Stimulated activated CD4-positive, alpha-beta T cell treated with anti-CD3 and anti-CD28 coated beads, Interleukin-15, amount 100 ng/mL, for 1 hour (primary cell): ENCODE measurements at regions not wholly inside any gene's neighbourhood (a gene's known extent, or its start where the extent isn't known, plus 50 kb on each side); places are given as distances from the start of the nearest gene placed in this dataset.
"Not testable (repeated sequence)": the region's sequence is repeated elsewhere in the genome, so short reads cannot be mapped to it uniquely, and the experiment has no call there.

Source experiments
- DNase-seq, 2 donors: peaks; one replicate each; pipeline ENCODE4 v3.0.0-alpha.2; 2020; ENCODE audit warnings: low read depth in 1 of 2, low spot score in 1 of 2

DNA sequence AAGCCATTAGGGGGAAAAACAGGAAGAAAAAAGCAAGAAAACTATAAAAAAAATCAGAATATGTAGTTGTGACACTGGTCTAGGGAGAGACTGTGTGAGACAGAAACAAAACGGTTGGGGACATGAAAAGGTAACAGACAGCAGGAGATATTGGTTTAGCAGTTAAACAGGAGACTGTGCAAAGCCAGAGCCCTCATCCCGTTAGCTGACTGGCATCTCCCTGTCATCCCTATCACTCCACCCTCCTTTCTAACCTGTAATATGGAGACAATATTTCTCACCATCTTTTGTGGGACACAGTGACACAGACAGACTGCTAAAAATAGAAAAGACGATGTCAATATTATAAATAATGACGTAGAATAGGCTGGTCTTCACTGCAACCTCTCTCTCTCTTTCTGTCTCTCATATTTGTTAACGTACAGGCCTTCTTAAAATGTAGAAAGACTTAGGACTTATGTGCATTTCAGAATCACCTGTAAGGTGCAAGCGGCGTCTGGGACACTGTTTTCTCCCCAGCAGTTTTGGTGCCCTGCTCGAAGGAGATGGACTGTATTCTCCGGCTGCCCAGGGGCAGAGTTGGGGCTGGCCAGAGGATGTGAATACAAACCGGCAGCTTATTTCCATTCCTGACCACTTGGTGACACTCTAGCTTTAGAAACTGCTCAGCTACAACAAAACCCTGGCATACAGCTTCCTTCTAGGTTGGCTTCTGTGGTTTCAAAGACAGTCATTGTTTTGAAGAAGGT lies 190.6 kb downstream of the MAT2B start:
- DNase-seq = no peak

DNA sequence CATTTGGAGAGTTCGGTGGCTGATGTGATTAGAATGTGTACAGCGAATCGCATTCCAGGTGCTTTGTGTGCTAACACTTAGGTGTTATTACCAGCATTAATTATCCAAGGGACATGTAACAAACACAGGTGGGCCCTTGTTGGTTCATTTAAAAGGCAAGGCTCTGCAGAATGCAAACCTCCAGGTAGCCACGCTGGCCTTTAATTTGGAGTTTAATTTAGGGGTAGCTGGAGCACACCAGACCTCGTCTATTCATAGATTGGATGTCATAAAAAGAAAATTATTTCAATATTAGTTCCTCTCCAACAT lies 191.1 kb downstream of the MAT2B start:
- DNase-seq = no peak

DNA sequence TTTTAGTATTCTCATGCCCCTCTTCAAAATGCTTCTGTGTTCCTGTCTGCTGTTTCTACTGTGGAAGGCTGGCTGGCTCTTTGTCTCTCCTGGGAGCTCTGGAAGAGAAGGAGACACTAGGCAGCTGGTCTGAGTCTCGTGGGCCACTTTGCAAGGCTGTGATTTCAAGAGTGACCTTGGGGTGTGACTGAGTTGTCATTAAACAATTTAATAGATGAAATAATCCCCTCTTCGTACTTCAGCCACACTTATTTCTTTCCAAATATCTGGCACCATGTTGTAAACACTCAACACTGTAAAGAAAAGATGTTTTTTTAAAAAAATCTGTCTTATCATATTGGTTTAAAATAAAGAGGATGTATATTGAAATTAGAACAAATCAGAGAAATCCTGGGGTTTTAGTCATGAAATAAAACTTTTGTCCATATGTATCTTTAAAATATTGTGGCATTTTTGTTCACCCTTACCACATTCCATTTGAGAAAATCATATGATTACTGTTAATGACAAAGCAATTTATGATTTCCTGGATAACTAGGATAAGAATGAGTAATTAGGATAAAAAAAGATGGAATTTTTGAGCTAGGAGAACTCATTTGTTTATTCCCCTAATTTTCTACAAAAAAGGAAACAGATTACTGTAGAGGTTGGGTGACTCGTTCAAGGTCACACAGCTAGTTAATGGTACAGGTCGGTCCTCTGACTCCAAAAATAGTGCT lies 200.8 kb downstream of the MAT2B start:
- DNase-seq = no peak

DNA sequence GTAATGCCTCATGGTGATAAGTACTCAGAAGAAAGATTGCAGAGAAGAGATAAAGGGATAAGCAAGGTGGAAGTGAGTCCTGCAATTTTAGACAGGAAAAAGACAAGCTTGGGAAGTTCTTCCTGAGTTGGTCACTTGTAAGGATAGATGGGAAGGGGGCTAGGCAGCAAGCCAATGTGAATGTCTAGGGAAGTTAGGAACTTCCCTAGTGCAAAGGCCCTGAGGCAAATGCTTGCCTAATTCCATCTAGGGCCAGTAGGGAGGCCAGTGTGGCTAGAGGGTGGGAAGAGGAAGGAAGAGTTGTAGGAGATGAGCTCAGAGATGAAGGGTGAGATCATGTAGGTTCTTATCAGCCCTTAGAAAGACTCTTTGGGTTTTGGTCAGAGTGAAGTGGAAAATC lies 206.6 kb downstream of the MAT2B start:
- no peak for DNase-seq

DNA sequence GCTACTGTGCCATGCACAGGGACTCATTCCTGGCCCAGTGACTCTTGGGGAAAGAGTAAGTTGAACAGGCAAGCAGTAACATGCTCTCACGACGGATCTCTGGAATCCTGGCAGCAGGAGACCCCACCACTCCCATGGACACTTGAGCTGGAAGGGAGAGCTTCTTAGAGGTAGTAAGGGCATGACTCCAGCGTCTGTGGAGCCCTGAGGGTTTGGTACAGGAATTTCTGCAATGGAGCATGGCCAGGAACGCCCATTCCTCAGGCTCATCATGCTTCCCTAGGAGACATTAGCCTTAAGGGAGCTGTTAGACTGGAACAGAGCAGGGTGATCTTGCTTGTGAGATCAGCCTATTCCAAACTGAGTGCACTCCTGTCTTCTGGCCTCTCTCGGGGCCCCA lies 212.9 kb downstream of the MAT2B start:
- DNase-seq = no peak

DNA sequence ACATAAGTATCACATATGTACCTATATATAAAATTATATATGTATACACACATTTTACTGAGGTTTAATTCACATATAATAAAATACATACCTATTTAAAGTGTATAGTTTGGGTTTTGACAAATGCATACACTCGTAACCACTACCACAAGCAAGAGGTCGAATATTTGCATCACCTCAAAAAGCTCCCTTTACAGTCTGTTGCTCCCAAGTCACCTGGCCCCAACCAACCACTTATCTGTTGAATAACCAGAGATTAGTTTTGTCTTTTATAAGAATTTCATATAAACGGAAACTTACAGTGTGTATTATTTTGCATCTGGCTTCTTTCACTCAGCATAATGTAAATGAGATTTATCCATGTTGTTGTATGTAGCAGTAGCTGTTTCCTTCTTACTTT lies 218.9 kb downstream of the MAT2B start:
- no peak for DNase-seq

DNA sequence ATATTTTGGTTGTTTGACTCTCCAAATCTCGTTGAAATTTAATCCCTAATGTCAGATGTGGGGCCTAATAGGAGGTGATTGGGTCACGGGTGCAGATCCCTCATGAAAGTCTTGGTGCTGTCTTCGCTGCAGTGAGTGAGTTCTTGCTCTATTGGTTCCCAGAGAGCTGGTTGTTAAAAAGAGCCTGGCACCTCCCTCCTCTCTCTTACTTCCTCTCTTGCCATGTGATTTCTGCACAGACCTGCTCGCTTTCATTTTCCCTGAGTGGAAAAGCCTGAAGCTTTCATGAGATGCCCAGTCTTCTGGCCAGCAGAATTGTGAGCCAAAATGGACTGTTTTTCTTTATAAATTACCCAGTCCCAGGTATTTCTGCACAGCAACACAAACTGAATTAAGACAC lies 221.6 kb downstream of the MAT2B start:
- no peak for DNase-seq

DNA sequence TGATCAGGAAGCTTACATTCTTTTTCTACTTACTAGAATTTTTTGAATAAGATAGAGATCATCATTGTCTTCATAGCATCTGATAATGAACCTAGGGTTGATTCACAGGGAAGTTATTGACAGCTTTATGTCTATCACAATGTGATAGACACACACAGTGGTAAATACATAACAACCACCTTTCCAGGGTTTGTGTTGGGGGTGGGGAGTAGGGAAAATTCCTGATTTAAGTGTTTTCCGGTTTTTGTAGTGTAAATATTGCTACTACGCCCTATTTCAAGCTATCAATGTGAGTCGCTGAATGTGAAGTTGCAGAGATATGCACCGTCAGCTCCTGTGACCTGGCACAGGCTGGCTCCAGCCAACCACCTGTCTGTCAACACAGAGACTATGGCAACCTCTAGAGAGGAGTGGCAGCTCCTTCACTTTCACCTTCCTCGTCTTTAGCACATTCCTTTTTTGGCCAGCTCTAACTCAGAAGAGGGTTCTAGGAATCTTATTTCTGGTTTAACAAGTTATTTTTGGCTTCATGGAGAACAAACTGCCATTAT lies 224.9 kb downstream of the MAT2B start:
- no peak for DNase-seq

DNA sequence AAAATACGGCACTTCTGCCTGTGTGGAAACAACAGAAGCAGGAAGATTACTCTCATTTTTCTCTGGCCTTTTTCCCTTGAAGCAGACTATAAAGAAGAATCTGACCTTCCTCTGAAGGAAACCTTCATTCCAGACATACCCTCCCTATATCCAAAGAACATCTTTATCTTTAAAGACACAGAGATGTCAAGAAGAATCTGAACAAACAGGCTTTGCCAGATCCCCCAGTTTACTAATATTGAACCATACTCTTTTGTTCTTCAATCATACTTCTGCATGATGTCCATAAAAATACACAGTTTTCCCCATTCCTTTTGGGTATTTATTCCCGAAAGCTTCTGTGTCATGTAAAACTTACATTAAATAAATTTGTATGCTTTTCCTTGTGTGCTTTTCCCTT lies 225.8 kb downstream of the MAT2B start:
- DNase-seq = no peak

DNA sequence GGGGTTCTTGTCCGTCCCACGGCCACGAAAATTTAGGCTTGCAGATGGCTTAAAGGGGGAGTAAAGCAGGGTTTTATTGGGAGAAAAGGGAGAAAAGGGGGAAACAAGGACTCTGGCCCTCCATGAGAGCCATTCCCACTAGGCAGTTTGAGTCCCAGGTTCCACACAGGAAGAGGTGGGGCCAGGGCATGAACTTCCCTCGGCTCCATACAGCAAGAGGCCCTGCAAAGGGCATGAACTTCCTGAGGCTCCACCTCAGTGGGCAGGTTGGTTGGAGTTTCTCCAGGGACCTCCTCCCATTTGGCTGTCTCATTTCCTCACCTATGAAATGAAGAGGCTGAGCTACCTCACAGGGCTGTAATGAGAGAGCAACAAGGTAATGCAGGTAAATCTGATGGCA lies 229.7 kb downstream of the MAT2B start:
- no peak for DNase-seq

DNA sequence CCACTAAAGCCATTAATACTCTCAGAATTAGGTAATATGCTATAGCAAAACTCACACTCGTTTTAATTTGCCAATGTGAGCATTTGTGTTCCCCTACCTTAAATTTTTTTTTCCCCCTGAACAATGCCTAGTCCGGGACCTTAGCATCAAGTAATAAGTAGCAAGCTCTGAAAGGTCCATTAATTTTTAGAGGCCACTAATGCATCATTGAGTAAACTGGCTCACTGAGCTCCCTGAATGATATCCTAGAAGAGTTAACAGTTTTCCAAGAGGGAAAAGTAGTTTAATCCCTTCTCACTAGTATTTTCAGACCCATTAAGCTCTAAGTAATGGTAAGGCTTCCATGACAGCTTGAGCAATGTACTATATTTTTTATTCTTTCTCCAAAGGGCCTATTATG lies 242.2 kb downstream of the MAT2B start:
- no peak for DNase-seq

DNA sequence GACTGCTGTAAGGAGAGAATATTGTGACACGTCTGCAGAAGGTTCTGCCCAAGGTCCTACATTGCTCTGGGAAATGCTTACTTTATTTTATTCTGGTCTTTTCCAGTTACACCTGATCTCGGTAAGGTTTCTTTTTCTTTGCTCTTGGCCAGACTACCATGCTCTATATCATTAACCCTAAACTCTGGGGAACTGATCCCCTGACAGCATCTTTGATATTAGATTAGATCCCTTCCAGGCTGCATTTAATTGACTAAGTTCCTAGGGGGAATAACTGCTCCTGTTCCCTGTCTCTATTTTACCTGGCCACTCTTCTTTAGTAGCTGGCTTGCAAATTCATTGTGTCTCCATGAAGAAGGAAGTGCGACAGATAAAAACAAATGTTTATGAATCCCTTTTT lies 243.5 kb downstream of the MAT2B start:
- DNase-seq = no peak

DNA sequence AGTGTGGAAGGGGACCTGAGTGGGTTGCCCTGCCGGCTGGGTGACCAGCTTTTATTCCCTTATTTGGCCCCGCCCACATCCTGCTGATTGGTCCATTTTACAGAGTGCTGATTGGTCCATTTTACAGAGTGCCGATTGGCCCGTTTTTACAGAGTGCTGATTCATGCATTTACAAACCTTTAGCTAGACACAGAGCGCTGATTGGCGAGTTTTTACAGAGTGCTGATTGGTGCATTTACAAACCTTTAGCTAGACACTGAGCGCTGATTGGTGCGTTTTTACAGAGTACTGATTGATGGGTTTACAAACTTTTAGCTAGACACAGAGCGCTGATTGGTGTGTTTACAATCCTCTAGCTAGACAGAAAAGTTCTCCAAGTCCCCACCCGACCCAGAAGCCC lies 245.0 kb downstream of the MAT2B start:
- DNase-seq = not testable (repeated sequence)

DNA sequence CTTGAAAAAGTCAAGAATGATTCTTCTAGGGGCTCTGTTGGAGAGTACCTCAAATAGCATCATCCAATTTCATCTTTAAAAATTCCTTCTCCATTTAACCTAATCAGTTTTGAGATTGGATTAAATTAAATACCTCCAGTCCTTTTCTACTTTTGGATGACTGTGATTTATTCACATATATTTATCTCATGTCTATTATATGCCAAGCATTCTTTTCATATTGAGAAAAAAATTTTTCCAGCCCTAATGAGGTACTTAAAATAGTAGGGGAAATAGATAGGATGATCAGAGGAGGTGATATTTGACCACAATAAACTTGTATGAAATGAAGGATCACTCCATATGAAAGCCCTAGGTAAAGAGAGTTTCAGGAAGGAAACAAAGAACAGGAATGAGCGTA lies 250.1 kb downstream of the MAT2B start:
- no peak for DNase-seq

DNA sequence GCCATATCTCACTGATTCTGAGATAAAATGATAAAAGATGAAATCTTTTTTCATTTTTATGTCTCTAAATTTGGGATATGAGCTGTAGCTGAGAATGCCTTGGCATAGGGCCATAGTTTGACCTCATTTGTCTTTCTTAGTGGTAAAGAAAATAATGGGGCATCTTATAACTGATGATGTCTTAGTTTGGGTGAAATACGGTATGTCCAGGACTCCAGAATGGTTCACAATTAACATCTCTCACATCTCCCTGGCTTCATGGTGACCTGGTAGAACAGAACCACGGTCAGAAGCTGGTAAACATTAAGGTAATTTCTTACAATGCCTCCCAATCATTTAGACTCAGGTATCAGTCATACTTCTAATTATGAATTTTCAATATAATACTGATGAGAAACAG lies 250.8 kb downstream of the MAT2B start:
- DNase-seq = no peak

DNA sequence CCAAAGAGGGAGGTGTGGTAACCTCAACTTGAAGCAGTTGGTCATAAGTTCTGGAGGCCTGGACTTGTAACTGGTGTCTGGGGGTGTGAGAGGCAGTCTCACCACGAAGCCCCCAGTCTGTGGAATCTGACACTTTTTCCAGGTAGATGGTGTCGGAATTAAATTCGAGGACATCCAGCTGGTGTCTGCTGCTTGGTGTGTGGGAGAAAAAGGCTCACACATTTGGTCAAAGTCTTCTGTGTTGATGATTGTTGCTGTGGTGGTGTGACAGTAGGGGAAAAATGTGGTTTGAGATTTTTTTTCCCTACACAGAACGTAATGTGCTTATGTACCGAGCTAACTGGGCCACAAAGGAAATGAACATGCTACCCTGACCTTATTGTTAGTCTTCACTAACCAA lies 251.9 kb downstream of the MAT2B start:
- DNase-seq = no peak

DNA sequence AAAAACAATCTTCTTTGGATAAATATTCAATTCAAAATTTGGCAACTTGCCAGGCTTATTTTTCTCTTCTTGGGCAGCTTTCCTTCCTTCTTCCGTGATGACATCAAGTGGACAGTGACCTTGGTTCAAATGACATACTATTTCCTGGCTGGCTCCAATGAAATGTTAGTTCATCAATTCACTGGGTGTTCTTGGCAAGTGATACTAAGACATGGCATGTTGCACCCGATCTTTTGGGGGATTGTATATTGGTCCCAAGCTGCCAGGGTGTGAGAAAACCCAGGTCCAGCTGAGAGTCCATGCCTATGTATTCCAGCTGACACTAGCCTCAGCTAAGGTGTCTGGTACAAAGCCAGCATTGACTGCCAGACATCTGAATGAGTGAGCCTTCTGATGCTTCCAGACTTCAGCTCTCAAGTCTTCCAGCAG lies 252.9 kb downstream of the MAT2B start:
- no peak for DNase-seq

DNA sequence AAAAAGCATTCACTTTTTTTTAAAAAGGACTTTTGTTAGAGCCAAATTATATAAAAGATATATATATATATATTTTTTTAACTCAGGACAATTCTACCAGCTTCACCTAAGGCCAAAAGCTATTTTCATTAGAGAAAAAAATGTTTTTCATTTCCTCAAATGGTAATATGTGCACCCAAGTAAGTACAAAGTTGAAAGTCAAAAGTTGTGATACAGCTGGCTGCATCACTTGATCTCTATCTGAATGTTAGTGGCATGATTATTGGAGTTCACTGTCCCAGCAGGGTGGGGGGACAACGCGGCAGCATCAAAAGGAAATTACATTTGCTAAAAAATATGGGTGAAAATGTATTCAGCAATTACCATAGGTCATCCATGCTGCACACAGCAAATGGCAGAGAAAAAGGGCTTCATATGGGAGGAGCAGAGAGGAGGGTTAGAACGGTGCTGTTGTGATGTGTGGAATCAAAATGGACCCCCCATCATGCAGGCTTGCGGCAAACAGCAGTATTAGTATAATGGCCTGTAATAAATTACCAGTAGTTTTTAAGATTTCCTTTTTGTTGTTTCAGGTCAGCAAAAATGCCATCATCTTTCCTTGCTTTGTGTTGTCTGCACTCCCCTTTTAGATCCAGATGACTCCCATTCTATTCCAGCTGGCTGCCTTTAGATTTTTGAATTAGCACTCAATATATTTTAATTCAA lies 253.7 kb downstream of the MAT2B start:
- no peak for DNase-seq

DNA sequence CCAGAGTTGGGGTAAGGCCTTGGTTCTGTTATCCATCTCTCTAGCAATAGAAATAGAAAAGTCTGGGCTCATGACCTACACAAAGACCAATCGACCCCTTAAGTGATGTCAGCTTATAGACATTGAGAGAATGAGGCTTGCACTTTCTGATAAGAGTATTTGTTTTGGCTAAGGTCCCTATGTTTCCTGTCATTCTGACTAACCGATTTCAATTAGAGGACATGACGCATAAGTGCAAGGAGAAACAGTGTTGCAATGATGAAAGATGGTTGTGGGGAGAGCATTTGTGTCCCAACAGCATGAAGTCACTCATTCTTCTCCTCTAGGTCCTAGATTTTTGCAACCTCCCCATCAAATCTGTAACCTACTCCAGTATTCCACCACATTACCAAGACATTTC lies 255.1 kb downstream of the MAT2B start:
- no peak for DNase-seq

DNA sequence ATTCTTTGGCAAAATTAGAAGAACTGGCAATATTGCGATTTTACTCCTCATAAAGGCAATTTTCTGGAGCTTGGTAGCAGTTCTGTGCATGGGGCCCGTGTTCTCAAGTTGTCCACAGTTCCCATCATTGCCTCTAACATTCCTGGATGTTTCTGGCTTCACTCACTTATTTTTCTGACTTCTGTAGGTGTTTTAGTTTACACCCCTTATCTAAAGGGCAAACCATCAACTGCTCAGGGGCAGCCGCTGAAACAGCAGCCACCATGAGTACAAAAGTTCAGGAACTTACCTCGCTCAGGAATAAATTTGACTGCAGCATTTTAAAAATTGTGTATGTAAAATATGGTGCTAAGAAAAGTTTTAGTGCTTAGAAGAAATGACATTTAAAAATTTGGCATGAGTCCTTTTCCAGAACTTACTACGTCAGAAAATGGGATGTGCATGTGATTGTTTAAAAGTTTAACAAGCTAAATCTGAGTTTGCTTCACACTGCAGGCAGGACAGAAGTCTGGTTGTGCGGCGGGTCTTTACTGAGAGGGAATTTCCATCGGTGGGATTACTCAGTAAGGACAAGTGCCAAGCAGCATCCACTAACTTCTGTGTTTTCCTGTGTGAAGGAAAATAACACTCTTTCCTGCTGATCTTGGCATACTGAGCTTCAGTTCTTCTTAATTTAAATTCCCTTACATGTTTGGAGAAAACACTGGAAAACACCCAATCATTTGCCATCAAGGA lies 261.7 kb downstream of the MAT2B start:
- DNase-seq = no peak

DNA sequence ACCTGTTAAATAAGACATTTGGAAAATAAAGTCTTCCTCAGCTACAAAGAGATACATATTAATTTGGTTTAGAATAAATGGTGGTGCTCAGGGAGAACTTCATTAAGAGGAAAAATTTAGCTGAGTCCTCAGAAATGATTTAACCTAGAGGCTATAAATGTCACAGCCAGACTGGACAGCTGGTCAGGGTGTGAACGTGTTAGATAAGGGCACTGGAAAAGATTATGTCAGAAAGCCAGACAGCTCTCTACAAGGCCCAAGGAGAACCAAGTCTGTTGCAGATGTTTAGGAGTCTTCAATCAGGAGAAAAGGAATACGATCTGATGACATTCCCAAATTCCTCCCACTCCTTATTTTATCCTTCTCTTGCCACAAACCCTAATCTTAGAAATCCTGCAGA lies 265.2 kb downstream of the MAT2B start:
- DNase-seq = no peak

DNA sequence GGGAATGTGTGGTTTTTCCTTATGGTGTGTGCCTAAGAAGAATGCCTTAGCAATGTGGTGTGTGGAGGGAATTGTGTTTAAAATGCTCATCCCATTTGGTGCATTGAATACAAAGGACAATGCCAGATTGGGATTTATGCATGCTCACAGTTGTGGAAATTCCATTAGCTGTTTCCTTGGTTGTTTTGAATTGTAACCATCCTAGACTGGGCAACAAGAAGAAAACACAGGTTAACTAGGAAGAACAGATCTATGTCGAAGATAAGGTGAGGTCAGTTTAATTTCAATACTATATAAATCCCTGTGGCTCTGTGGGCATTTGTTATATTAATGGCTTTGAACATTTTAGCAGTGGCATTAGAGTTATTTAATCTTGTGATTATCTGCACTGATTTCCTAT lies 266.8 kb downstream of the MAT2B start:
- no peak for DNase-seq
